GM21367 (cell line): ENCODE measurements at regions not wholly inside any gene's neighbourhood (a gene's known extent, or its start where the extent isn't known, plus 50 kb on each side); places are given as distances from the start of the nearest gene placed in this dataset.
A peak's percentile ranks its signal among the peaks of the same experiment; 100 is the strongest.
"Not testable (repeated sequence)": the region's sequence is repeated elsewhere in the genome, so short reads cannot be mapped to it uniquely, and the experiment has no call there.

Experiments
- ATAC-seq: cut with Tn5 transposase; IDR thresholded peaks from one replicate; pipeline ENCODE4 v1.9.1; 2021; ENCODE audit not compliant: unreplicated experiment

DNA sequence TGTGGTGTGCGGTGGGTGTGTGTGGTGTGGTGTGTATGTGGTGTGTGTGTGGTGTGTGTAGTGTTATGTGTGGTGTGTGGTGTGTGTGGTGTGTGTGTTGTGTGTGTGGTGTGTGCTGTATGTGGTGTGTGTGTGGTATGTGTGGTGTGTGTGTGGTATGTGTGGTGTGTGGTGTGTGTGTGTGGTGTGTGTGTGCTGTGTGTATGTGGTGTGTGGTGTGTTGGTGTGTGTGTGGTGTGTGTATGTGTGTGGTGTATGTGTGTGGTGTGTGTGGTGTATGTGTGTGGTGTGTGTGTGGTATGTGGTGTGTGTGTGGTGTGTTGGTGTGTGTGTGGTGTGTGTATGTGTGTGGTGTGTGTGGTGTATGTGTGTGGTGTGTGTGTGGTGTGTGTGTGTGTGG is 144.3 kb downstream of the HSD17B3 start:
- no peak for ATAC-seq

DNA sequence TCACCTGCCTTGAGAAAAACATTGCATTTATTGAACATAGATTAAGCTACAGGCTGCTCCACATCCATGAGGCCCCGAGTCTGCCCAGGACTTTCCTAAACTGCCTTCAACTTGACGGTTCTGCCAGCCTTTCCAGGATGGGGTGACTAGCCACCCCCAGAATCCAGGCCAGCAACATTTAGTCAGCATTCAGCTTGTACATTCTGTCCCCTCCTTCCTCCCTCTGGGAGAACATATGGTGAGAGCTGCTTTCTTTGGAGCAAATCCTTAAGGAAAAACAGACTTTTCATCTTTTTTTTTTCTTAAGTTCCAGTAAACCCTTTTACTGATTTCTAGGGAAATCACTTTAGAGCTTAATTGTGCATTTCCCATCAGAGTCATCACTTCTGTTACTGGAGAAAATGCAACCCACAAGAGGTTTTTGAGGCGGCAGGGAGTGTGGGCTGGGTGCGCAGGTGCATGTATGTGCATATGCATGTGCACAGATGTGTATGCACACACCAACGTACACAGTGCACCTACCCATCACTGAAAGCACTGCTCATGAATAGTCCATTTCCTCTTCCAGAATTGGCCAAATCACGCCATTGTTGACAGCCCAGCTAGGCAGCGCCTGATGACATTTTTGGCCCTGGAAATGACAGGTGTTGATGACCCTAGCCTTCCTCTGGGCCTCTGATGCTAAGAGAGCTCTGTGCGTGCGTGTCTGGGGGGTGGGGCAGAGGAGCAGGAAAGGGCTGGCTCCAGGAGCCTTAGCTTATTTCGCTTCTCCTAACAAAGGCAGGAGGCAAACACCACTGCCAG is 145.6 kb downstream of the HSD17B3 start:
- peak; percentile 39 for ATAC-seq

DNA sequence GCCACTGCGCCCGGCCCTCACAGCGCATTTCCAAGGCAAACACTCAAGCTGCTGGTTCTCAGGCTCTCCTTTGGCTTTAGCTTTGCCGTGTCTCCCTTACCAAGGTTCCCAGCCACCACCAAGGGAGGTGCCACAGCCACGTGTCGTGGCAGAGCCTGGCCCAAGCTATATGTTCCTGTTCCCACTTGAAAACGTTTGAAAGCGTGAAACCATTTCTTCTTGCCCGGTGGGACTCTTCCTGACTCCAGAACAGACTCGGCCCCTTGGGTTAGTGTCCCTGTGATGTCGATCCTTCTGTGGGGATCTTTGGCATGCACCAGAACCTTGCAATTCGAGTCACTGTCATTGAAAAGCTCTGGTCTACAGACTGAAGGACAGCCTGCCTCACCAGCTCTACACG is 147.9 kb downstream of the HSD17B3 start:
- ATAC-seq: no peak

DNA sequence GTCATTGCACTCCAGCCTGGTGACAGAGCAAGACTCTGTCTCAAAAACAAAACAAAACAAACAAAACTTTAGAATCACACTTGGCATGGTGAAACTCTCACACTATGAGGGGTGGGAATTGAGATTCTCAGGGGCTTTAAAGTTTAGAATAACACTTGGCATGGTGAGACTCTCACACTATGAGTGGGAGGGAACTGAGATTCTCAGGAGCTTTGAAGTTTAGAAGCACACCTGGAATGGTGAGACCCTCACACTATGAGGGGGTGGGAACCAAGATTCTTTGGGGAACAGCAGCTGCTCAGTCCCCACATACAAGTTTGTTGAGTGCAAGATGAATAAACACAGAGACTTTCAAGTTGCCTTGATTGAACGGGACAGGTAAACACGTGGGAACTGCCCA is 149.4 kb downstream of the HSD17B3 start:
- ATAC-seq: no peak

DNA sequence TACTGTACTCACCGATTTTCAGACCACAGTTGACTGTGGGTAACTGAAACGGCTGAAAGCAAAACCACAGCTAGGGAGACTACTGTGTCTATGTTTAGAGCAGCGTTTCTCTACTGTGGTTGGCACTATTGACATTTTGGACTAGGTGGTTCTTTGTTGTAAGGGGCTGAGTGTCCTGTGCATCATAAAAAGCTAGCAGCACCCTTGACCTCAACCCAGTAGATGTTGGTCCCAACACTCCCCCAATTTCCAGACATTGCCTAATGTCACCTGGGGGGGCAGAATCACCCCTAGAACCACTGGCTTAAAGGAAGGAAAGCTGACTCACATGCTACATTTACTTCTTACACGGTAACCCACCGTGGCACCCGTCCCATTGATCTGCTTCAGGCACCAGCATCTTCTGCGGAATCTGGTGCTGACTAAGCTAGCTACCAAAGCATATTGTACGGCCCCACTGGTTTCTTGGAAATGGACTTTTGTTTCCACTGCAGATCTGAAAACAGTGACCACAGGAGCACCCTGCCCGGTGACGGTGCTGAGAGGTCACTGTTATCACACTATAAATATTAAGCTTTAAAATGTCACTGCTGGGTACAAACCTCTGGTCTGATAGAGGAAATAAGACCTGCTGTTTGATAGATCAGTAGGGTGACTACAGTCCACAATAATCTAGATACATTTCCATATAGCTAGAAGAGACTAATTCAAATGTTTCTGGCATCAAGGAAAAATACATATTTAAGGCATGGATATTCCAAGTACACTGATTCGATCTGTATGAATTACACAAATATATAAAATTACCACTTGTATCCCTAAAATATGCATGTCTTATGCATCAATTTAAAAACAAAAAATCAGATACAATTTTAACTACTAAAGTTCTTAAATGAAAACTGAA is 151.4 kb downstream of the HSD17B3 start:
- ATAC-seq: peak; percentile 84

DNA sequence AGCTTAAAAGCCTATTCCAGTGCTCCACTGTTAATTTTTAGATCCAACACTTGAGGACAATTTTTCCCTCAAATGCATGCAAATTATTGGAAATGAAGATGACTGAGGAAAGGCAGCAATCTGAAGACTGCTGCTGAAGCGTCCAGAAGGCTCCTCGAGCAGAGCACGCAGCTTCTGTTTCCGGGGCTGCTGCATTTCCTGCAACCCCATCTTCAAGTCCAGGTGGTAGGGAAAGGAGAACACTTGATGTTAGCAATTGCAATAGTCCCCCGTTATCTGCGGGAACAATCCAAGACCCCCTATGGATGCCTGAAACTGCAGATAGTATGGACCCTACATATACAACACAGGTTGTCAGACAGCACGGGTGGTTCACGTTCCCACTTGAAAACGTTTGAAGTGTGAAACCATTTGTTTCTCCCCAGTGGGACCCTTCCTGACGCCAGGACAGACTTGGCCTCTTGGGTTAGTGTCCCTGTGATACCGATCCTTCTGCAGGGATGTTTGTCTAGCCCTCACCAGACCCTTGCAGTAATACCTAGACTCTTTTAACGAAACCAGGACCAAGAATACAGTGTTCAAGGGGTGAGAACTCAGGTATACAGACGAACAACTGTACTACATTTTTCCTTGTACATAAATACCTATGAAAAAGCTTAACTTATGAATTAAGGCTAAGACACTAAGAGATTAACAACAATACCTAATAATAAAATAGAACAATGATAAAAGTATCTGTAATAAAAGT is 152.3 kb downstream of the HSD17B3 start:
- ATAC-seq: peak; percentile 30

DNA sequence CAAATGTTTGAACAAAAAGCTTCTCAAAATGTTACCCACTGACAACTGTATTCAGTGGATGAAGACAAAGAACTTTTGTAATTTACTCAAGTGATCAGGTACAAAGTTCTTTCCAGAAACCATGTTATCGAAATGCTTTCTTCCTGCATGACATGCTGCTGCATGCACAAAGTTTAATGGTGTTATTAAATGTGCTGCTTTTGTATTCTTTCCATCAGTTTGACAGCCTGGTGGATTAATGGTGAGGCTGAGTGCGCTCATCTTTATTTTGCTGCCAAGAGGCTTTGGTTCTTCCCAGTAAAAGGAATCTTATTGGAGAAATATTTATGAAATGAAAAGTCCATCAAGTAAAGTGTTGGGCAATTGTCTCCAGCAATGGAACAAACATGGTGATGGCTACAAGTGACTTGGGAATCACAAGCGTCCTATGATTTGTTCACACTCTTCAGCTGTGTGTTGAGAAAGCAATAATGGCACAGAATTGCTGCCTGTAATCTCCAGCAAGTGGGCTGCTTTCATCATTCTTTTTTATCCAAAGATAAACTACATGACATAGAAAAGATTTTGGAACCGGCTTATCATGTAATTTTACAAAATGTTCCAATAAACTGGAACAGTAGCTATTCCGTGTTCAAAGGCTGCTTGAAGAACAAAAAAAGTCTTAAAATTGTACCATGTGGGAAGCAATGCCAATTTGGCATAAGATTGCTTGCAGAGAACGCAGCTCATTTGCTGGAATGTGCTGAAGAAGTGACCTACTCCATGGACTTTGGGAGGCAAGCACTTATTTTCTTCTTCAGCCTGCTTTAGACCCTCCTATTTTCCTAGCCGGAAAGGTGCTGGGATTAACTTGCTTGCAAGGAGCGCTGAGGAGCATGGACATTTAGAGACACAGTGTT is 153.1 kb downstream of the HSD17B3 start:
- no peak for ATAC-seq

DNA sequence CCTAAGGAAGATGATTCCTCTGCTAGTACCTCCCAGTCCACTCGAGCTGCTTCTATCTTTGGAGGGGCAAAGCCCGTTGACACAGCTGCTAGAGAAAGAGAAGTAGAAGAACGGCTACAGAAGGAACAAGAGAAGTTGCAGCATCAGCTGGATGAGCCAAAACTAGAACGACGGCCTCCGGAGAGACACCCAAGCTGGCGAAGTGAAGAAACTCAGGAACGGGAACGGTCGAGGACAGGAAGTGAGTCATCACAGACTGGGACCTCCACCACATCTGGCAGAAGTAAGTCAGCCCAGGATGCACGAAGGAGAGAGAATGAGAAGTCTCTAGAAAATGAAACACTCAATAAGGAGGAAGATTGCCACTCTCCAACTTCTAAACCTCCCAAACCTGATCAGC is 154.9 kb downstream of the HSD17B3 start:
- not testable (repeated sequence) for ATAC-seq

DNA sequence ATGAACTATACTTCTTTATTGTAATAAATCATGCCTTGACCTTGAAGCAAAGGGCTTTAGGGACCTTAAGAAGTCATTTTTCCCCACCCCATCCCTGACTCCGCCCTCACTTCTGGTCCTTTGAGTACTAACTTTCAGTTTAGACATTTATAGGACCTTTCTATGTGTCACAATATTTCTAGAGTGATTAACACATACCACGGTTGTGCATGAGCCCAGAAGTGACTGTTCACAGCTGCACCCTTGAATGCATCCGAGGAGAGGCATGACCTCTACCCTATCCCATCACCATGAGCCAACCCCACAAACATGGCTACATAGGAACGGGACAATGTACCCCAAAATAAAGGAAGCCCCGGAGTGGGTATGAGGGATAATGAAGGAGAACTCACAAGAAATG is 160.3 kb downstream of the HSD17B3 start:
- no peak for ATAC-seq

DNA sequence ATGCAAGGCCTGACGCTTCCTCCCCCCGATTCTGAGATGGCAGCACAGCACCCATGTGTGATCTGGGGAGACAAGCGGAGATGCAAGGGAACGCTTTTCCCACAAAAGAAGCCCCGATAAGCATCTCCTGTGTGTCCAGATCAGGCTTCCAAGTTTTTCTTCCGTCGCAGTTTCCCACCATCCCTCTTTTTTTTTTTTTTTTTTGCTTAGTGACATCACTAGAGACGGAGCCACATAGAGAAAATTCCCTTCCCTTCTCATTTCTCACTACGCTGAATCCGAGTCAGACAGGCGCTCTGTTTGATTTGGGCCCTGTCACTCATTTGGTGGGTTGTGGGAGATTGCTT is 160.9 kb downstream of the HSD17B3 start:
- ATAC-seq: no peak

DNA sequence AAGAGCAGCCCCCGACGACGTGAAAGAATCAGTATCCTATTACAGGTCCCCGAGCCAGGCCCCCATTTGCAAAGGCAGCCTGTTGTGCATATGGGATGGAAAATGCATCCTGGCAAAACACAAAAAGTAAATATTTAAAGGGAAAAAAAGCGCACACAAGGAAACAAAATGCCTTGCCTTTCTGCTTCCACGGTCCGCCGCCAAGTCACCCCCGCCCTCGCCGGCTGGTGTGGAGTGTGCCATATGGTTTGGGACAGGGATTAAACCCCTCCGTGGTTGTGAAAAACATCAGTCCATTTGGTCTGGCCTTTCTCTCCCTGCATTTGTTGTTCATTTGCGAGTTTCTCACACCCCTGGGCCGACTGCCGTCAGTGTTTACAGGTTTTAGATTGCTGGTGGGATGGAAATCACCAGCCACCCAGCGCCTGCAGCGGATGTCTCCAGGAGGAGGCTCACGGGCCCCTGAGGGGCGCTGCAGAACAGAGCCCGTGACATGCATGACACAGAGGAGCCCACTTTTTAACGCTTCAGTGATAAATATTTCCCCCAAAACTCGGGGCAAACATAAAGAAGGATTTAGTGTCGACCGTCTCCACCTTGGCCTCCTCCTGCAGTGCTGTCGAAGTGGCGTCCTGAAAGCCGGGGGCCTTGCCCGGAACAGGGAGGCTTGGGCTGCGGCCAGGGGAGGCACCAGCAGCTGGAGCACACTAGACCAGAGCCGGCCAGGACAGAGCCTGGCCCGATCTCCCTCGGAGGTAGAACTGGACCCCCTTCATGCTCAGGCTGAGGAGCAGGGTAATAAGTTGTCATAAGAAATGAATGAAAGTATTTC is 161.5 kb downstream of the HSD17B3 start:
- no peak for ATAC-seq

DNA sequence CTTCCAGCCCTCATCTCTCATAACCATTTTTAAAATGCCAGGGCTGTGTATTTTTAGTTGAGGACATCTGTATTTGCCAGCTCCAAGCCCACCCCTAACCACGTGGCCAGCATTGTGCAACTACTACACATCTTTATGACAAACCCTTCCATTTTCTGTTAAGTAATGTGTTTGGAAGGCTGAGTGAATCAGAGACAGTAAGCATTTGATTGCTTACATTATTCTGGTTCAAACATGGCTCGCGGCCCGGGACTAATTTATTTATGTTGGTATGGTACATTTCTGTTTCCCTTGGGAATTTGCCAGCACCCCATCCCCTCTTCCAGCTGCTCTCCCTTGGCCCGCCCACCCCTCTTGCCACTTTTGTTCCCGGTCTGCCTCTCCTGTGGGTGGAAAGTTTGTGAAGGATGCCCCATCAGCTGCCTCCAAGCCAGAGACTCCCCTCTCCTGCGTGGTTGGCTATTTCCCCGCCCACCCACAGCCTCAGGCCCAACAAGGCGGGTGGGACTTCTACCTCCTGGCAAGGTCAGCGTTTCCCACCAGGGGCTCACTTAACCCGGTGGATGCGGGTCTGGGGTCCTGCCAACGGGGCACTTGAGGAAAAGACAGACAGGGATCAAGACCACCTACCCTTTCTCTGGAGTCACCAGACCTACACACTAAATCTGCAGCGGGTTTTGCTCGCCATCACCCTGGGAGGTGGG is 162.2 kb downstream of the HSD17B3 start:
- no peak for ATAC-seq

DNA sequence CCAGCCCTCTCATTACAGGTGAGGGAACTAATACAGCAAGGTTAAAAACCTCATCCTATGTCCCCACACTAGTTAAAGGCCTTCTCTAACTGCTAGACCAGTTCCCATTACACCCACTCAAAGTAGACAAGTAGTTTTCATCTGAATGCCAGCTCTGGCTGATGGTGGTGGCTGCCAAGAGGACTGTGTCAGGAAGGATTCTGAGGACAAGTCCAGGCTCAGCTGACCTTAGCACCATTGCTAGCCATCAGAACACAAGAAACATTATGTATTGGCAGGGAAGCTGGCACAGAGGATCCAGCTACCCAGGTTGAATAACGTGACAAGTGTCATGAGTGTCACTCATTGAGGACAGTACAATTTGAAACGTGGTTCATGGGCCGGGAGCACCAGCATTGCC is 163.4 kb downstream of the HSD17B3 start:
- ATAC-seq: no peak

DNA sequence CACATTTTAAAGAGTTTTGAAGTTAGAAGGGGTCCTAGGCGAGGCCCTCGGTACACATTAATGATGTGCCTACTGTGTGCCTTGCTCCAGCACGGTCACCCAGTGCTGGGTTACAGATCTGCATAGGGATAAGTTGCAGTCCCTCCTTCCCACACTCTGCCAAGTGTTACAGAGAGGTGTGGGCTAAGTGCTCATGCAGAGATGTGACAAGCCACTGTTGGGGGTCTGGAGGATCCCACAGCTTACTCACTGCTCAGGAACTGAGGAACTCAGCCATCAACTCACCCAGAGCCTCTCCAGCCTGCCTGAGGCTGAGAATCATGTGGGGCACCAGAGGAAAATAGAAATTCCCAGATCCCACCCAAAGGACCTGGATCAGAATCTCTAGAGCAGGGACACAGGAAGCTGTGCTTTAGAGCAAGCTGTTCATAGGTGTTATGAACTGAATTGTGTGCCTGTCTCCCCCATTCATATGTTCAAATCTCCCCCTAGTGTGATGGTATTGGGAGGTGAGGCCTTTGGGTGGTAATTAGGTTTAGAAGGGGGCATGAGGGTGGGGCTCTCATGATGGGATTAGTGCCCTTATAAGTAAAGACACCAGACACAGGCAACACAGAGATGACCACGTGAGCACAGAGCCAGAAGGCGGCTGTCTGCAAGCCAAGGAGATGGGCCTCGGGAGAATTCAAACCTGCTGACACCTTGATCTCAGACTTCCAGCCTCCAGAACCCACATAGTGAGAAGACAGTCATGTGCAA is 164.1 kb downstream of the HSD17B3 start:
- ATAC-seq: peak; percentile 17

DNA sequence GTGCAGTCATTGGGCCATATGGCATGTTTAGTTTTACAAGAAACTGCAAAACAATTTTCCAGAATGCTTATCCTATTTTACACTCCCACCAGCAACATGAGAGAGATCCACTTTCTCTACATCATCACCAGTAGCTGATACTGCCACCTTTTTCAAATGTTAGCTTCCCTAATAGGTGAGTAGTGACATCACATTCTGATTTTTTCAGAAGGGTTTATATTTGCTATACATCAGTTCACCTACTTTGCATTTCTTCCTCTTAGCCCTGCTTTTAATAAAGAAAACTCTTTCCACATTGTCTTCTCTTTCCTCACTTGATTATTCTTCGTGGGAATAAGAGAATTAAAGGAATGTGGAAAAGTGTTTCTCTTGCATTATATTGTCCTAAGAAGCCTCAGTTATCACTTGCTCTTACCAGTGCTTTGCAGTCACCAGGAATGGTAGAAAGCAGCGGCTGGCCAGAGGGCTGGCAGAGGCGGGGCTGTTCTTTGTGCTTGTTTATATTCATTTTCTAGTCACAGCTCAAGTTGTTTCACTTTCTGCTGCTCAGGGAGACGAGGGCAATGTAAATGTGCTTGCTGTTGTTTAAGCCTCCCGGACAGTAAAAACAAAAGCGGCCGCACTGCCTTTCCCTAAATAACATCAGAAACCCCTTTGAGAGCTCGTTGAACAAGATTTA is 164.8 kb downstream of the HSD17B3 start:
- peak; percentile 84 for ATAC-seq

DNA sequence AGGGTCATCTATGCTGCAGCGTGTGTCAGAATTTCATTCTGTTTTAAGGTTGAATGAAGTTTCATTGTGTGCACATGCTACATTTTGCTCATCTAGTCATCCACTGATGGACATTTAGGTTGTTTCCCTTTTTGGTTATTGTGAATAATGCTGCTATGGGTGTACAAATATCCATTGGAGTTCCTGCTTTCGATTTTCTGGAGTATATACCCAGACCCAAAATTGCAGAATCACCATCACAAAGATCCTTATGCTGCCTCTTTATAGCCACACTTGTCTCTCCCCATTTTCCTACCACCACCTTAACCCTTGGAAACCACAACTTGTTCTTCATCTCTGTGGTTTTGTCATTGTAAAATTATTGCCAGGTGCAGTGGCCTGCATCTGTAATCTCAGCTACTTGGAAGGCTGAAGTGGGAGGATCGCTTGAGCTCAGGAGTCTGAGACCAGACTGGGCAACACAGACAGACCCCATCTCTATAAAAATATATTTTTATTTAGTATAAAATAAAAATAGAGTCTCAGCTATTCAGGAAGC is 166.2 kb downstream of the HSD17B3 start:
- ATAC-seq: no peak

DNA sequence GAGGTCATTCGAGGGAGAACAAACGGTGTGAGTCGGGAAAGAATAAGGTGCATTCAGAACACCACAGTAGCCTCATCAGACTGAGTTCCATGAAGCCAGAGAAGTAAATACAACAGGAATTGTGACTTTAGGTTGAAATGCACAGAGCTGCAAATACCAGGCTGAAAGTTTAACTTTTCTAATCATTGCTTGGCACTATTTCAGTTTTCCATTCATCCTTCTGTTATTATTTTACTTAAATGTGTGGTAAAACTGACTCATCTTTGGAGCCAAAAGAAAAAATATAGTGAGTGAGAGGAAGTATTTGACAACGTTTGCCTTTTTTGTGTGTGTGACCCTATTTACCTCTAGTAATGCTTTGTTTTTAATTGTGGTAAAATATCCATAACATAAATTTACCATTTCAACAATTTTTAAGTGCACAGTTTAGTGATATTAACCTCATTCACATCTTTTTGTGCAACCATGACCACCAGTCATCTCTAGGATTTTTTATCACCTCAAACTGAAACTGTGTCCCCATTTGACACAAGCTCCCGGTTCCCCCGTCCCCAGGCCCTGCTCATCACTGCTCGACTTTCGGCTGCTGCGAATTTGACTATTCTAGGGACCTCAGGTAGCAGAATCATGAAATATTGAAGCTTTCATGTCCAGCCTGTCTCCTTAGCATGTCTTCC is 166.8 kb downstream of the HSD17B3 start:
- no peak for ATAC-seq
